HL-60/S4 (cell line): ENCODE measurements at regions not wholly inside any gene's neighbourhood (a gene's known extent, or its start where the extent isn't known, plus 50 kb on each side); places are given as distances from the start of the nearest gene placed in this dataset.

ENCODE experiments used
- in situ Hi-C: fragments of 300-500 bp; cut with MboI; formaldehyde crosslinking; loops from 2 replicates; pipeline ENCODE4 v1.14.3; 2022; ENCODE audit warnings: low sequenced_read_pairs

GRCh38 chr20:22506827-22507226, 77.5 kb downstream of the FOXA2 start:
- in situ Hi-C loops = no loop called here

DNA sequence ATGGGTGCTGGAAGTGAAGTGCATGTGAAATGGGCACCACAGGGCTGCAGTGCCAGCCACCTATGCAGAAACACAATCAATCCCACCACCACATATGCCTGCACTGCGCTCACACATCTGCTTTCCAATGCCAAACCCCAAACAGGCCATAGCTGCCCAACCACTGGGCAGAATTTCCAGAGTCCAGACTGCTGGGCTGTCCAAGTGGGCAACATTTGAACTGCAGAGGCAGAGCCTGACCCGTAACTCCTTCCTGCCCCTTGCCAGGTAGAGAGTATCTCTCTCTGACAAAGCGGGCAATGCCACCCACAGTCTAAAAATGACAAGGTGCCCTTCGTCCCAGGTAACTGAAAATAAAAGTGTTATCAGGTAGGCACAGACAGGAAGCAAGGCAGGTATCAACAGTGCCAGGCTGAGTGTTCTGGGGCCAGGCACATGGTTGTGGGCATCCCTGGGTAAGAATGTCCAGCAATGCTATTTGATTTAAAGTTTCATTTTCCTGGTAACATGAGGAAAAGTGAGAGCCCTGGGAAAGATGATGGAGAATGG, 79.5 kb downstream of the FOXA2 start:
- in situ Hi-C loops = no loop called here

DNA sequence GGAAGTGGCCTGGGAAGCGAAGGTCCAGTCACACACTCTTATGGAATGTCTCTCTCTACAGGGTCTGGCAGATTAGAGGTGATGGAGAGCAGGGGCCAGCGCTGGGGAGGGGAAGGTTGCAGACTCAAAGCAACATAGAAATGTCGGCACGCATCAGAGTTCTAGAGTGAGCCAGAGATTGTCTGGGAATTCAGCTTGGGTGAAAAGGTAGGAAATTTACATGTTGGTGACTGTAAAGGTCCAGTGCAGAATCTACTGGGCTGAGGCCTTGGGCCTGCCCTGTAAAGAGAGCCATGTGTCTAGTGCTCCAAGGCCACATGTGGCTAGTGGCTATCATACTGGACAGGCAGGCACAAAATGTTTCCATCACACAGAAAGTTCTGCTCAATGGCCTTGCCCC, 80.8 kb downstream of the FOXA2 start:
- in situ Hi-C loops = no loop called here

- in situ Hi-C loops = no loop called here
These were observed 81.6 kb downstream of the FOXA2 start for GRCh38 chr20:22502731-22503191.

DNA sequence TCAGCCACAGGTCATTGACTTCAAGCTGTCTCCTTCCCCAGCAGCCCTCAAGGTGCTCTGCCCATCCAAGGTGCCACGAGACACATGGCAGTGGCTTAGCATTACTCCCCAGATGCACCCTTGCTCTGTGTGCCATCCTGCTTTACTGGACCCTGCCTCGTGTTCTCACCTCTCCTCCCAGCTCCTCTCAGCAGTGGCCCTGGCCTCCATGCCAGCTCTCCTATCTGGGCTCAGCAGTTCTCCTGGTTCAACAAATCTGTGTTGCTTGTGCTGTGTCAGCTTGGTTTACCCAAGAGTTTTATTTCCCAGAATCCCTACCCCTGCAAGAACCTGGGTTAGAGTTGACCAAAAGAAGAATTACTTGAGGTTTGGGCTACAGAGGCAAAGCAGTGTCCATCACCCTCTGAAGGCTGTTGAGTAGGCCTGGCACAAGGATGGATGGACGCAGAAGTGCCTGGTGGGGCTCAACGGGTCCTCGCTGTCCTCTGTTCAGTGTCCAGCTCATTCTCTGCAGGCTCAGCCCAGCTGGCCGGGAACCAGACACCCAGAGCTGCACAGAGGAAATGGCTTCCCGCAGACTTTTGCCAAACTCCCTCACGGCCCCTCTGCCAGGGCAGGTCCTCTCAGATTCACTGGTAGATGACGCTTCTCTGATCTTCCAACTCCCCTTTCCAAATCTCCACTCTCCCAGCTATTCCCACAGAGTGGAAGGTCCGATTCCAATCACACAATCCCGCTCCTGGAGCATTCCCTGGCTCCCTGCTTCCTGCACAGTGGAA, 82.6 kb downstream of the FOXA2 start:
- in situ Hi-C loops = no loop called here

DNA sequence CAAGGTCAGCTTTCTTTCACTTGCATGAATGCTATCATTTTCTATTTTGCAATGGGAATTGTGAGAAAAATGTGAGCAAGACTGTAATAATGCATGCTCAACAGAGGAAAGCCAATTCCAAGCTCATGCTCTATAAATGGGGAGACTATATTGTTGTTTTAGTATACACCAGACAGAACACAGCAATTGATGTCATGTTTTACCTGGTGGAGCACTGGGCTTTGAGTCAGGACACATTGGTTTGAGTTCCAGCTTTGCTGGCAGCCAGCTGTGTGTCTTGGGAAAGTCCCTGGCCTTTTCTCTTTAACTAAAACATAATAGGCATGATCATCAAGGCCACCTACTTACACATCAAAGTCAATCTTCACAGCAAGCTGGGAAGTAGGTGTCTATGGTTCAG, 83.3 kb downstream of the FOXA2 start:
- in situ Hi-C loops = no loop called here

- in situ Hi-C loops = no loop called here
These were observed 84.7 kb downstream of the FOXA2 start for GRCh38 chr20:22499515-22500166.

DNA sequence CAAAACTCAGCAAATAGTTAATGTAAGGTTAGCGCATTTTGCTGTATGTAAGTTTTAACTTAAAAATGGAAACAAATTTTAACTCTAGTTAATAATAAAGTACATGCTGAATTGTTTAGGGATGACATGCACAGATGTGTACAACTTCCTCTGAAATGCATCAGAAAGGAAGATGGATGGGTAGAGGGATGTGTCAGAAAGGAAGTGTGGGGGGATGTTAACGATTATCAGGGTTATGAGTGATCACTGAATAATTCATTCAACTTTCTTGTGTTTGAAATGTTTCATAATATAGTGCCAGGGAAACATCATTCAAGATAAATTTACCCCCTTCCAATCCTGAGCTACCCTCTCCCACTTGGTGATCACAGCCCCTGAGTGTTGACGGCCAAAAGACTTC, 87.6 kb downstream of the FOXA2 start:
- in situ Hi-C loops = no loop called here

- in situ Hi-C loops = no loop called here
These were observed 88.6 kb downstream of the FOXA2 start for GRCh38 chr20:22495789-22496188.

GRCh38 chr20:22495172-22495571, 89.2 kb downstream of the FOXA2 start:
- in situ Hi-C loops = no loop called here

GRCh38 chr20:22492497-22492896, 91.9 kb downstream of the FOXA2 start:
- in situ Hi-C loops = no loop called here

- in situ Hi-C loops = no loop called here
These were observed 93.2 kb downstream of the FOXA2 start for GRCh38 chr20:22491194-22491505.

GRCh38 chr20:22490287-22491193, 93.8 kb downstream of the FOXA2 start:
- in situ Hi-C loops = no loop called here

GRCh38 chr20:22489626-22490286, 94.6 kb downstream of the FOXA2 start:
- in situ Hi-C loops = no loop called here

DNA sequence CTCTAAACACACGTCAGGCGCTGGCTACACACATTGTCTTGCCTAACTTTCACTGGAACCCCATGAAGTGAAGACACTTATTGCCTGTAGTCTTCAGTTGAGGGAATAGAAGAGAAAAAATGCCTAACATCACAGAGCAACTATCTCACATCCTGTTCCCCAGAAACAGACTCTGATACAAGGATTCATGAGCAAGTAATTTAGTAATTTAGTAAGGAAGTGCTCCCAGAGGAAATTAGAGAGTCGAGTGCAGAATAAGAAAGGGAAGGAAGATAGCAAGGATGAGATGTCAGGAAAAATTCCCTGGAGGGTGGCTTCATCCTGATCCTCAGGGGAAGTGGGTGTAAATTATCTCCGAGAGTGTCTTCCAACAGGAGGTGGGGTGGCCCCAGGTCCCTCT, 104.0 kb downstream of the FOXA2 start:
- in situ Hi-C loops = no loop called here

DNA sequence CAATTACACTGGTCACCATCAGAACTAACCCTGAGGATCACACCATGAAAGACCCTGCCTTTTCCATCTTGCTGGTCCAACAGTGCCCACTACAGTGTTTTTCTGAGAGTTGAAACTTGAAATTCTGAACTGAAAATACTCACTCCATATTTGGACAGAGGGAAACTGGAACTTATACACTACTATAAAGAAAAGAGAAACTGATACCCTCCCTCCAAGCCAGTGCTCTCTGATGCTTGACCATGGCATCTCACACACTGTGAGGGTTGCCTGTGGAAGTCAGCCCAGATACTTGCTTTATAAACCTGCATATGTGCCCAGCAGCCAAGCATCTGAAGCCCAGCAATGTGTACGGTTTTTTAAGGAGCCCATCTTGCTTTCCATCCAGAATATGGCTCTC, 108.7 kb downstream of the FOXA2 start:
- in situ Hi-C loops = no loop called here

GRCh38 chr20:22474224-22474623, 110.1 kb downstream of the FOXA2 start:
- in situ Hi-C loops = no loop called here

GRCh38 chr20:22473293-22473692, 111.1 kb downstream of the FOXA2 start:
- in situ Hi-C loops = no loop called here

GRCh38 chr20:22472447-22473100, 111.8 kb downstream of the FOXA2 start:
- in situ Hi-C loops = no loop called here

- in situ Hi-C loops = no loop called here
These were observed 113.1 kb downstream of the FOXA2 start for GRCh38 chr20:22471156-22471836.
